ENCODE measurements at regions not wholly inside any gene's neighbourhood (a gene's known extent, or its start where the extent isn't known, plus 50 kb on each side); places are given as distances from the start of the nearest gene placed in this dataset.

- no peak for TF ChIP-seq EP300 (IDR thresholded peaks at IDR 0.05; ENCODE audit: low read length)
- no peak for TF ChIP-seq BHLHE40 (IDR thresholded peaks at IDR 0.05; ENCODE audit: low read length)
- TF ChIP-seq ZNF23 (CRISPR knock-in tag; IDR thresholded peaks at IDR 0.05): no peak
- TF ChIP-seq BDP1 (IDR thresholded peaks at IDR 0.05; ENCODE audit: insufficient read depth, insufficient read length): no peak
- no peak for TF ChIP-seq EZH2 (IDR thresholded peaks at IDR 0.05; ENCODE audit: borderline replicate concordance, low read depth, low read length)
These were observed 124.7 kb upstream of the FTMT start for GRCh38 chr5:121726991-121727390.

Measured in K562 (cell line).